Mesendoderm (in vitro differentiated cells): ENCODE measurements at regions not wholly inside any gene's neighbourhood (a gene's known extent, or its start where the extent isn't known, plus 50 kb on each side); places are given as distances from the start of the nearest gene placed in this dataset.

Experiments used
- DNase-seq: peaks from one replicate; pipeline ENCODE4 v3.0.0; 2013
- H2AK5ac ChIP-seq: 2 replicates; pipeline ENCODE4 v1.6.1; 2013; ENCODE audit warnings: low read length, inconsistent platforms
- H2BK120ac ChIP-seq: 2 replicates; pipeline ENCODE4 v1.6.1; 2013; ENCODE audit warnings: low read depth, mild to moderate bottlenecking, low read length, moderate library complexity, mixed read lengths
- H2BK15ac ChIP-seq: replicated peaks from 2 replicates; pipeline ENCODE4 v1.6.1; 2013; ENCODE audit warnings: low read depth, mild to moderate bottlenecking, moderate library complexity
- H2BK5ac ChIP-seq: 2 replicates; pipeline ENCODE4 v1.6.1; 2013; ENCODE audit warnings: low read length, inconsistent platforms
- H3K18ac ChIP-seq: 2 replicates; pipeline ENCODE4 v1.6.1; 2013; ENCODE audit warnings: mild to moderate bottlenecking, low read length, mixed read lengths
- H3K23ac ChIP-seq: one replicate; pipeline ENCODE4 v1.6.1; 2013; ENCODE audit warnings: low read length
- H3K27ac ChIP-seq: 2 replicates; pipeline ENCODE4 v1.5.1; 2013; ENCODE audit warnings: low read depth, mild to moderate bottlenecking, inconsistent platforms, low read length, moderate library complexity
- H3K27me3 ChIP-seq: 2 replicates; pipeline ENCODE4 v1.6.1; 2013; ENCODE audit warnings: low read length, control low read depth, mild to moderate bottlenecking, inconsistent platforms; ENCODE audit not compliant: insufficient read depth, poor library complexity
- H3K36me3 ChIP-seq: 2 replicates; pipeline ENCODE4 v1.6.1; 2013; ENCODE audit warnings: low read length, inconsistent platforms; ENCODE audit not compliant: control insufficient read depth, insufficient read depth
- H3K4ac ChIP-seq: one replicate; pipeline ENCODE4 v1.6.1; 2013; ENCODE audit warnings: low read depth, mild to moderate bottlenecking, low read length, moderate library complexity
- H3K4me1 ChIP-seq: 2 replicates; pipeline ENCODE4 v1.6.1; 2013; ENCODE audit warnings: low read depth, low read length, inconsistent platforms; ENCODE audit not compliant: control insufficient read depth
- H3K4me2 ChIP-seq: 2 replicates; pipeline ENCODE4 v1.6.1; 2013; ENCODE audit warnings: low read length
- H3K4me3 ChIP-seq: 2 replicates; pipeline ENCODE4 v1.5.1; 2013; ENCODE audit warnings: mild to moderate bottlenecking, low read length
- H3K56ac ChIP-seq: one replicate; pipeline ENCODE4 v1.6.1; 2013; ENCODE audit warnings: low read length
- H3K79me1 ChIP-seq: 2 replicates; pipeline ENCODE4 v1.6.1; 2013; ENCODE audit warnings: low read length, inconsistent platforms
- H3K79me2 ChIP-seq: 2 replicates; pipeline ENCODE4 v1.6.1; 2013; ENCODE audit warnings: mild to moderate bottlenecking, low read length; ENCODE audit not compliant: control insufficient read depth, insufficient read depth
- H3K9ac ChIP-seq: 2 replicates; pipeline ENCODE4 v1.6.1; 2013; ENCODE audit warnings: low read length, inconsistent platforms
- H4K5ac ChIP-seq: one replicate; pipeline ENCODE4 v1.6.1; 2013; ENCODE audit warnings: low read length
- H4K8ac ChIP-seq: one replicate; pipeline ENCODE4 v1.6.1; 2013; ENCODE audit warnings: low read depth, mild to moderate bottlenecking, control low read depth, low read length, moderate library complexity
- WGBS: extraction: QIAGEN DNeasy Blood & Tissue Kit; methylation state at CpG from one replicate; pipeline ENCODE4 v1.1.7; 2013; ENCODE audit warnings: low lambda C conversion rate, missing lambda C conversion rate; ENCODE audit not compliant: insufficient coverage; ENCODE audit errors: extremely low coverage; 5-methylcytosine and 5-hydroxymethylcytosine counted together

GRCh38 chr11:115985896-115986295 is 481.7 kb upstream of the CADM1 start:
- Histone ChIP-seq H3K18ac (no peak overlapping the region), H2BK120ac (no peak overlapping the region), H3K27me3 (no peaks in the 10 kb centered on the region), H3K36me3 (no peaks in the 10 kb centered on the region), H4K8ac (no peak overlapping the region), H3K79me2 (no peaks in the 10 kb centered on the region), H3K4me2 (no peak overlapping the region), H3K56ac (no peak overlapping the region), H2BK5ac (no peak overlapping the region), H3K27ac (no peak overlapping the region), H2AK5ac (no peak overlapping the region), H2BK15ac (no peak overlapping the region), H4K5ac (no peak overlapping the region), H3K79me1 (no peaks in the 10 kb centered on the region), H3K4ac (no peak overlapping the region), H3K4me3 (no peak overlapping the region), H3K9ac (no peak overlapping the region), H3K23ac (no peak overlapping the region), H3K4me1 (no peaks in the 10 kb centered on the region)
- DNase-seq: no peak
- WGBS: no CpG with 5 or more reads among the region's 6 CpGs

DNA sequence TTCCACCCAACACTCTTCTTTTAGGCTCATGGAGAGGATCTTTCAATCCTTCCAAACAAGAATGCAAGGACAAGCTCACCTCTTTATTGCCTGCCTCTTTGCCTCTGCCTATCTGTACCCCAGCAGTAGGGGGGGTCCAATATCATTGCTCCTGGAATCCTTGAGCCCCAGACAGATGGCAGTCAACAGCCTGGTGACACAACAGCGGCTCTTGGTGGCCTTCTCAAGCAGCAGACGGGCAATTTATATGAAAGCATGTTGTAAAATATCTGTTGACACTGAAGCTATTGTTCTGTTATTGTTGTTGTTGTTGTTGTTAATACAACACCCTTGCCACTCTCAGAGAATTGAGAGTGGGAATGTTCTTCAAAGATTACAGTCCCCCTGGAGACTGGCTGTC is 480.0 kb upstream of the CADM1 start:
- Histone ChIP-seq H3K27me3 (no peaks in the 10 kb centered on the region), H4K5ac (no peak overlapping the region), H3K27ac (no peak overlapping the region), H3K4me1 (peaks cover 2% of the 10 kb centered on the region), H3K23ac (no peak overlapping the region), H3K56ac (no peak overlapping the region), H3K79me2 (no peaks in the 10 kb centered on the region), H4K8ac (no peak overlapping the region), H3K9ac (no peak overlapping the region), H3K4me2 (no peak overlapping the region), H2BK120ac (no peak overlapping the region), H3K18ac (no peak overlapping the region), H2BK15ac (no peak overlapping the region), H2AK5ac (no peak overlapping the region), H3K4ac (no peak overlapping the region), H3K4me3 (no peak overlapping the region), H3K79me1 (no peaks in the 10 kb centered on the region), H3K36me3 (no peaks in the 10 kb centered on the region), H2BK5ac (no peak overlapping the region)
- DNase-seq: no peak
- WGBS: no CpG with 5 or more reads among the region's 2 CpGs

DNA sequence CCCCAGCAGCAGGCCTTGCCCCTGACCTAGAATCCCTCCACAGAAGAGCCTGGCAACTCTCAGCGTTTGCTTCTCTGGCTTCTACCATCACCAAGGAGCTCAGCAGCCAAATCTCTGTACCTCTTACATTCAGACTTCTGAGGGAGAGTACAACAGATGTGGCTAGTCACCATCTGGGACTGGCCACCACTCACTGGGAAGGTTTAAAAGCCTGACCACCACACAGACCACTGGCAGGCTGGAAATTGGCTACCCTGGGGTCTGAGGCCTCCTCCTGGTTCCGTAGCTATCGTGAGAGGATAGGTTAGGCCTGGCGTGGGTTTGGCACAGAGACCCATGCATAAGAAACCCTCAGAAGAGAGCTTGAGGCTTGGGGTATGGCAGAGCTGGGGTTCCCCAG is 478.5 kb upstream of the CADM1 start:
- H3K56ac ChIP-seq: peak overlapping the region; percentile 10
- H2BK120ac ChIP-seq: no peak overlapping the region
- no peaks in the 10 kb centered on the region for H3K27me3 ChIP-seq
- H3K79me2 ChIP-seq: no peaks in the 10 kb centered on the region
- H3K36me3 ChIP-seq: no peaks in the 10 kb centered on the region
- H3K23ac ChIP-seq: no peak overlapping the region
- no peak overlapping the region for H3K9ac ChIP-seq
- no peak overlapping the region for H4K5ac ChIP-seq
- H2AK5ac ChIP-seq: no peak overlapping the region
- no peak for DNase-seq
- H3K4me1 ChIP-seq: peaks cover 2% of the 10 kb centered on the region
- H3K18ac ChIP-seq: no peak overlapping the region
- WGBS: no CpG with 5 or more reads among the region's 4 CpGs
- no peak overlapping the region for H3K4me3 ChIP-seq
- H3K27ac ChIP-seq: no peak overlapping the region
- H2BK15ac ChIP-seq: no peak overlapping the region
- no peaks in the 10 kb centered on the region for H3K79me1 ChIP-seq
- H3K4ac ChIP-seq: no peak overlapping the region
- no peak overlapping the region for H4K8ac ChIP-seq
- H3K4me2 ChIP-seq: no peak overlapping the region
- no peak overlapping the region for H2BK5ac ChIP-seq

GRCh38 chr11:115981814-115982471 is 477.7 kb upstream of the CADM1 start:
- H3K4ac ChIP-seq: no peak overlapping the region
- H2BK5ac ChIP-seq: no peak overlapping the region

GRCh38 chr11:115981104-115981481 is 476.9 kb upstream of the CADM1 start:
- H3K4ac ChIP-seq: no peak overlapping the region
- H3K36me3 ChIP-seq: no peaks in the 10 kb centered on the region
- no peak overlapping the region for H4K5ac ChIP-seq
- H3K4me1 ChIP-seq: peaks cover 2% of the 10 kb centered on the region
- H3K4me2 ChIP-seq: no peak overlapping the region
- H3K9ac ChIP-seq: no peak overlapping the region
- H2BK120ac ChIP-seq: no peak overlapping the region
- H3K56ac ChIP-seq: no peak overlapping the region
- H2BK15ac ChIP-seq: no peak overlapping the region
- H3K18ac ChIP-seq: no peak overlapping the region
- H3K27me3 ChIP-seq: no peaks in the 10 kb centered on the region
- H2BK5ac ChIP-seq: no peak overlapping the region
- H3K27ac ChIP-seq: no peak overlapping the region
- H3K23ac ChIP-seq: no peak overlapping the region
- H4K8ac ChIP-seq: no peak overlapping the region
- no peaks in the 10 kb centered on the region for H3K79me2 ChIP-seq
- H3K79me1 ChIP-seq: no peaks in the 10 kb centered on the region
- no peak for DNase-seq
- no peak overlapping the region for H3K4me3 ChIP-seq
- WGBS: no CpG with 5 or more reads among the region's 3 CpGs
- H2AK5ac ChIP-seq: no peak overlapping the region

More at GRCh38 chr11:115981814-115982471, 477.7 kb upstream of the CADM1 start:
- Histone ChIP-seq H2BK120ac (no peak overlapping the region), H3K27ac (no peak overlapping the region), H2AK5ac (no peak overlapping the region), H3K4me3 (no peak overlapping the region), H3K9ac (no peak overlapping the region), H3K4me1 (peaks cover 2% of the 10 kb centered on the region), H3K18ac (no peak overlapping the region), H4K5ac (no peak overlapping the region), H3K27me3 (no peaks in the 10 kb centered on the region), H3K4me2 (no peak overlapping the region), H4K8ac (no peak overlapping the region), H3K79me1 (no peaks in the 10 kb centered on the region), H3K23ac (no peak overlapping the region), H3K56ac (no peak overlapping the region), H2BK15ac (no peak overlapping the region), H3K79me2 (no peaks in the 10 kb centered on the region), H3K36me3 (no peaks in the 10 kb centered on the region)
- WGBS: no CpG with 5 or more reads among the region's 3 CpGs
- DNase-seq: no peak
